ENCODE measurements at regions not wholly inside any gene's neighbourhood (a gene's known extent, or its start where the extent isn't known, plus 50 kb on each side); places are given as distances from the start of the nearest gene placed in this dataset.

DNA sequence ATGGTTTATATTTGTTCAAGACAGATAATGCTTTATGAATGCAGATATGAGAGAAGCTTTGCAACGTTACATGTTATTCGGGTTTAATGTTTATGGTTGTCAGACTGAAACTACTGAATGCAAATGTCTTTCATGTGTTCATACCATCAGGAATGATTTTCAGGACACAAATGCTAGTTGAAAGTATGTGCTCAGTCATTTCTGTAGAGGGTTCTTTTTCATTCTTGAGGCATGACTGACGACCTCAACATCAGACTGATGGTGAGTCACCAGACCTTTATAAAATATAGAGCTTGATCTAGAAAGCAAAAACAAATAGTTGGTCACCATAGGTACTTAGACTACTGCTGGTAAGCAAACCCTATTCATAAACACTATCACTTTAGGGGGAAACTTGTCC lies 287.3 kb upstream of the NUDT12 start:
- no peak for DNase-seq

DNA sequence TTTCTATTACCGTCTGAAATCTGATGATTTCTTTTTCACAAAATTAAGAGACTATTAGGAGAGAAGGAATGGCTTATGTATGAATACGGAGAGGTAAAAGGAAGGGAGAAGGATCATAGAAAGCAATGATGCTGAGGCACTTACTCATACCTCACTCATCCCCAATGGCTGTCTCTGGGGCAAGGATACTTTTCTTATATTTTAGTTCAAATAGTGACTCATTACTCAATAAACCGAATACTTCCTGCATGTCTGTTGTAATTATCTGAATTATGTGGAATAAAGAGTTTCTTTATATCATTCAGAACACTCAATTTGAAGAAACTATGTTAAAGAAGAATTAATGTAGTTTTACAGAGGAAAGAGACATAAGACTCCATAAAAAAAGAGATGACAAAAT lies 284.5 kb upstream of the NUDT12 start:
- no peak for DNase-seq

DNA sequence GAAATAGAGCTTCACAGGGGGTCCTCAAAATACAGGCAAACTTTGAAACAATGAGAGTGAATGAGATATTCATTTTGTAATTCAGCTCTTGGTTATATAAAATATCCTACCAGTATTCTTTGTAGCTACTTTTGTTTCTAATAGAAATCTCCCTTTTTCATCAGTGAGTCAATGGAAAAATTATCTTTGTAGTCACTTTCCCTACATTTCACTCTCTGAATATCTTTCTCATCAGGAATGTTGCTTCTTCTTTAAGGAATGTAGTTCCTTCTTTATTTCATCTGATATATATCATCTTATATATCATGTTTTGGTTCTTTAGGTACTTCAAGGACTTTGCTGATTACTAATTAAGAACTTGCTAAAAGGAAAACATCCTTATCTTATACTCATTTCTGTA lies 280.3 kb upstream of the NUDT12 start:
- DNase-seq: no peak

DNA sequence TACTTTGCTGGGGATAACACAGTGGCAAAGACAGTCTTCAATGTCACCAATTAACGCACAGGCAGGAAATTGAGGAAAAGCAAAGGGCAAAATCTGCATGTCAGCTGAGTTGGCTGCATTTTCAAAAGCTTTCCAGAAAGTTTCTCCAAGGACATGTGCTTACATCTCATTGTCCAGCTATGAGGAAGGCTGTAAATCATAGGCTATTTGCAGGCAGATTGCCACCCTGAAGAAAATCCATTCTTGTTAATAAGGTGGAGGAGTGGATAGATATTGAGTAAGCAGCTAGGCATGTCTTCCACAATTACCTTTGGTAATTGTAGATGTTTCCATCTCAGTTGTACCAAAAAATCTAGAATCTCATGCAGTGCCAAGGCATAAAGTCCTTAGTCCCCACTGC lies 278.0 kb upstream of the NUDT12 start:
- no peak for DNase-seq

DNA sequence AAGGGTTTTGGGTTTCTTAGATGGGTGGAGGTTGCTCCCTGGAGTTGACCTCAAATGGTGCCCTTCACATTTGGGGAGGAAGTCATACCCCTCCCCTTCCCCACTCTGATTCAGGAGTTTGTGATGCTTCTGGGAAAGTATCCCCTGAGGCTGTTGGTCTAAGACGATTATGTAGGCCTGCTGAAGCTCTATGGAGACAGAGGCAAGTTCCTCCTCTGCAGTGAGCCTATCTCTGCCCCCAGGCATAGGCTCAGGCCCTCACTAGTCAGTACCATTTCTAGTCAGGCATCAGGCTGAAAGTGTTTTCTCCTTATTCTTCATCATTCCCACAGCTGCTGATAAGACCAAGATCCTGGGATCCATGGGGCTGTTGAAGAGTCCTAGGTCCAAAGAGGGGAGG lies 271.6 kb upstream of the NUDT12 start:
- DNase-seq: no peak

DNA sequence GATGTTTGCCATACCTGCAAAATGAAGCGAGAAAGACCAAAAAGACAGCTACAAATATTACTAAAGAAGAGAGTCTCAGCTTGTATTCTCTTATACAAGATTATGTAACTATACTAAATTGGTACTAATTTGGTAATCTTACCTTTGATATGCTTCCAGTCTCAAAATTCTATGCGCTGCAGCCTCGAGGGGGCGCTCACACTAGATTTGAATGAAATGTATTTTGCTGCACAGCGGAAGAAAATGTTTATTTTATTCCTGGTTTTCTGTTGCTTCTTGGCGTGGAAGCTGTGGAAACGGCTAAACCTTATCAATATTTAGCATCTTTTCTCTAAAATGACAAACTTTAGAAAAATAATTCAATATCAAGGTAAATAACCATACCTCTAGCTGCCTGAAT lies 267.0 kb upstream of the NUDT12 start:
- peak; percentile 27 for DNase-seq

DNA sequence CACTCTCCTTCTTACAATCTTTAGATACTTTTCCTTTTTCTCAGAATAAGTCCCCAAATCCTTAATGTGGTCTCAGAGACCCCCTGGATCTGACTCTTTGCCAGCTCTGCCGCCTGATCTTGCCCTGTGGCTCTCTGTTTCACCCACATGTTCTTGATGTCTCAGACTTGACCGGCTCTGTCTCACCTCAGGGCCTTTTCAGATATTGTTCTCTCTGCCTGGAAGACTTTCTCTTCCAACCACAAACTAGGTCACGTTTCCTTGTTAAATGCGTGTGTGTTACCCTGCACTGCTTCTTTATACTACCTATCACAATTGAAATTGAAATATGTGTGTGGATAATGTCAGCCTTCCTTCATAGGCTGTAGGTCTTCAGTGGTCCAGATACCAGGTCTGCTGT lies 265.4 kb upstream of the NUDT12 start:
- DNase-seq: no peak

DNA sequence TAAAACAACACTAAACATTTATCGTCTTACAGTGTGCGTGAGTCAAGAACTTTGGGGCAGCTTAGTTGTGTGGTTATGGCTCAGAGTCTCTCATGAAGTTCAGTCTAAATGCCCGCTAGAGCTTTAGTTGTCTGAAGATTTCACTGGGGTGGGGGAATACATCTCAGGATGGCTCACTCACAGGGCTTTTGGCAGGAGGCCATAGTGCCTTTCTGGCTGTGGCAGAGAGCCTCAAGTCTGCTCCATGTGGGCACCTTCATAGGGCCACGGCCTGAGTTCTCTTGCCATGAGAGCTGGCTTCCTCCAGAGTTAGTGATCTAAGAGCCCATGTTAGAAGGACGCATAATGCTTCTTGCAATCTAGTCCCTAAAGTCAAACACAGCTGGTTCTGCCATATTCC lies 258.8 kb upstream of the NUDT12 start:
- peak; percentile 7 for DNase-seq

DNA sequence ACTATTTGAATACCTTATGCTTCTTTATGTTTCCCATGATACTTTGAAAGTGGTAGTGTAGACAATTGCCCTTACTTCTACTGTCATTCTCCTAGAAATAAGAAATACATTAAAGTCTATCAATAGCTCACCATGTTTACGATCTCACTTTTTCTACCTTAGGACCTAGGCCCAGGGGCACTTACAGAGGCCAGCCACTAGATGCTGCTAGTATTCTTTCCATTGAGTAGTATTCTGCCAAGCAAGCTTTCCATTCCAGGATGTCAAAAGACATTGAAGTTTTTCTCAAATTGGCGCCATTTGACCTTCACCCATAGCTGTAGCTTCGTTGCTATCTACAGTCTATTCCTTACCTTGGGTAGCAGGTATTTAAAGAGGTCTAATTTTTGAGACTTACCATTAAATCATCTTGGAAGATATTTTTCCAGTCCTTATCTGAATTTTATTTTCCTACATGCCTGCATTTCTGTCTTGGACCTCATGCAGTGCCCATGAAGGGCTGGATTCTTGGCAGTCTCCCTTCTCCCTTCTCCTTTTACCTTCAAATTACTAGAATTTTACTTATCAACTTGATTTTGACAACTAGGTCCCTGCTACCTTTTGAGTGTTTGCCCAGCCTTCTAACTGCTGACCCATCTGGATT lies 246.0 kb upstream of the NUDT12 start:
- DNase-seq: peak; percentile 70

DNA sequence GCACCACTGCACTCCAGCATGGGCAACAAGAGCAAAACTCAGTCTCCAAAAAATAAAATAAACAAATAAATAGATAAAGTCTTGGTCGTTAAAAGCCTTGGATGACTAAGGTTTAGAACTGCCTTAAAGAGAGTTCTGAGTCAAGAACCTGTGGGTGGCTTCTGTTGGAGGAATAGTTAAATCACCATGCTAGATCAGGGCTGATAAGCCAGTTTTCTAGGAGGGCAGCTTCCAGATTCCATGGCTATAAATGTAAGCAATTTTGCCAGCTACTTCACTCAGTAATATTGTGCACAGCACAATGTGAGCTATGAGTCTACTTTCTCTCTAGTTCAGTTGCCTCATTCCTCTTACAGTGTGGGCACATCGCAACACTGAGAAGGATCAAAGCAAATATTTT lies 242.1 kb upstream of the NUDT12 start:
- DNase-seq: no peak

DNA sequence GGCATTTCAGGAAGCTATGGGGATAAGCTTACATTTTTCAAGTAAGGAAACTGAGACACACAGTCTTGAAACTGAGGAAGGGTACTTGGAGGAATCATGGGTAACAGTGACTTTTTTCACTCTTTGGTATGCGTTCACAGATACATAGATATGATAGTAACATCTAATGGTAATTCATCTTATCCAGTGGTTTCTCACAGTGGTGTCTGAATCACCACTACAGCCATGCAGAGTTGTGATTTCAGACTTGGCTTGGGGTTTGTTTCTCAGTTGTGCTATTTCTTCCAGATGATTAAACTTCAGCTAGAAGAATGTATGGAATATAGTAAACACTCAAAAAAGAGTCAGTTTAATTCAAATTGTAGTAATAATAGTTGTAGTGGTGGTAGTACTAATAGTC lies 239.1 kb upstream of the NUDT12 start:
- DNase-seq: no peak

DNA sequence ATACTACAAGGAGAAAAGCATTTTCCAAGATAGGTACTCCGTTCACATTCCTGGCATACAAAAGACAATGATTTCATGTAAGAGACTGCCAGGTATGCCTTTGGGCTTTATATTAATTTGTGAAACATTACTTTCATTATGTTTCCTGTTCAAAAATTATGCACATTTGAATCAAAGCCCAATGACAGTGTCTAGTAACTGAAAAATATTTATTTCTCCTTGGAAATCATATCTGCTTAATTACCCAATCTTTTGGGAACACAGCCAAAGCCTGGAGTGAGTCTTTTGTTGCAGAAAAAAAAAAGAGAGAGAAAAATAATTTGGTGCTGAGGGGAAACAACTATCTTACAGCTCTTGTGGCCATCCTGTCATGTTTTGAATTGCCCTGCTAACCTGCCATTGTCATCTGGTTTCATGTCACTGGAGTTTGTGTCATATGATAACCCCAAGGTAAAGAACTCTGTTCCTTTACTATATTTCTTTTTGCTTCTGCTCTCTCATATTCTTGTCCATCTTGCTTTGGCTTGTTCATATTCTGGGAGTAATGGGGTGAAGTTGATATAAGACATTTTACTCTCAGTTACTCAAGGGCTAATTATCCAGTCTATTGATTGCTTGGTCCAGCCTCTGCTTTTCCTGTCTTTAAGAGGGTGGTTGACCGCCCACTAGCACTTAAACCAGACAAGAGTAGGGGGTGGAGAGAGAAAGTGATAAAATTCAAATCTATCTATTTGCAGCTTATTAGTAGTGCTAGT lies 238.3 kb upstream of the NUDT12 start:
- DNase-seq: no peak

DNA sequence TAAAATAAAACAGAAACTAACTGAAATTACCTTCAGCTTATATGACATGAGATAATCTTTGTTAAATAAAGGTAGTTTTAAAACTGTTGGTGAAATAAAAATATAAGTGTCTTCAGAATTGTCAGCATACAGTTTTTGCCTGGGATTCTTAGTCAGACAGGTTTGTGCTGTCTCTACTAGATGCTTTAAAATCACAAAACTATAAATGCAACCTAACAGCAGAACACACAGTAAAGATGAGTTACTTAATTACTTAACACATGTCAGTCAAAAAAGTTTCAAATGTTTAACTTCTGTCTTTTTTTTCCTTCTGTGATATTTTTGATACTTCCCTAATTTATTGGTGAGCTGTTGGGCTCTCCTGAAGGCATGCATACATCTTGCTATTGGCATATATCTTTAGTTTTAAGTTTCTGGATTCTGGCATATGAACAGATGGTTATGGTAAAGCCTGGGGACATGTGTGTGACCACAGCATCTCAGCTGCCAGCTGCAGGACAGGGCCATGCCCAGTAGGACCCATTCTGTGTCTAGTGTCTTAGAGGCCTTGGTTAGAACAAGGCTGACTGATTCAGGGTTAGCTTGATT lies 231.1 kb upstream of the NUDT12 start:
- DNase-seq: no peak

DNA sequence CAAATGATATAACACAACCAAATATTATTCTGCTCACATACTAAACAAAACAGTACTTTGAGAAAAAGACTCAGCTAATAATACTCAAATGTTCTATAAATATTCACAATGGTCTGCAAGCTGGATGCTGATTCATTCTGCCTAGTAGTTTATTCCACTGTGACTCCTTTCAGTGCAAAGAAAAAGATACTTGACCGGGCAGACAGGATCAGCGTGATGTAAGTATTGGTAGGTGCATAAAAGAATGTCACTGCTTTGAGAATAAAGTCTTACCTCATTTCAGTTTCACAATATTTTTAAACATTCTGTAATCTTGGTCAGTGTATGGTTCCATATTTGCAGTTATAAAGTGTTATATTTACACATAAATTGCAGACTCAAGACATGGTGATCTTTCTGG lies 223.0 kb upstream of the NUDT12 start:
- no peak for DNase-seq

DNA sequence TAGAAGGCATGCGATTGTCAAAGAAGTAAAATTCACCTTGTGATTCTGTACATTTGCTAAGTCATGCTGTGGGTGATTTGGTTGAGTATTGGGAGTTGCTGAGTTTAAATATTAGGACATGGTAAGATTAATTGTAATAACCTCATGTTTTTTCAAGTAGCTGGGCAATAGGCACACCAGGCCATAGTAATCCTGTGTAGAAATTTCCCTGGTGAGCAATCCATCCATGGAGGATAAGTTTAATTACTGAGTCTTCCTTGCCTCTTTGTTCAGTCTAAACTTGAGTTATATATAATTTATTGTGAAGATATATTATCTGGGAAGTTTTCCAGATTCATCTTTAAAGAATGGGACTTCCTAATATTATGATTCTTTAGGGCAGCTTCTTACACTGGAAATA lies 221.1 kb upstream of the NUDT12 start:
- no peak for DNase-seq

DNA sequence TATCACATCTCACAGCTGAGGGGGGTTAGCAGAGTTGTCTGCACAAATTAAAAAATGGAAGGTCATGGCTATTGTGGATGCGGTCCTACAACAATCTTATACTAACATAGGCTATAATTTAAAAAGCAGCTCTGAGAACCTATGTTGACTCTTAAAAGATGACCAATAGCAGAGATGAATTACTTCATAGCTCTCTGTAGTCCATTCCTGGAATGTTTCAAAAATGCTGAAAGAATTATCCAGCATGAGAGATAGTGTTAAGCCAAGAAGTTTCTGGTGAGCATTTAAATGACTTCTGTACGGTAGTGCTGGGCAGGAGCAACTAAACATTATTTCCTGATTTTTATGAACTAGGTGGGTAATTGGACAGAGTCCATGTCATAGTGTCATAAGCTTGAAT lies 218.2 kb upstream of the NUDT12 start:
- DNase-seq: no peak

DNA sequence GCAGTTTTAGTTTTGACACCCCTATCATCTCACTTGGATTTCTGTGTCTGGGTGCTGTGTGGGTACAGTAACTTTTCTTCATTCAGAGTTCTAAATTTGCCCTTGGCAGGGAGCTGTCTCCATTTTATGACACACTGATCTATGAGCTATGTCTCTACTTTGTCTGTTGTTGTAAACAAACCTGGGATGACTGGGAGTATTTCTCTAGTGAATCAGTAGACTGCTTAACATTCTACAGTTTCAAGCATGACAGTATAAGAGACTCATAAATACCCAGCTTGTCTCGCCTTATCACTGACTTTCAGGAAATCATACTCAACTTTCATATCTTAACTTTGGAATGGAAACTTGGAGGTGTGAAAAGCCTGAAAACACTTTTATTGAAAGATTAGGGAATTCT lies 212.1 kb upstream of the NUDT12 start:
- DNase-seq: no peak

DNA sequence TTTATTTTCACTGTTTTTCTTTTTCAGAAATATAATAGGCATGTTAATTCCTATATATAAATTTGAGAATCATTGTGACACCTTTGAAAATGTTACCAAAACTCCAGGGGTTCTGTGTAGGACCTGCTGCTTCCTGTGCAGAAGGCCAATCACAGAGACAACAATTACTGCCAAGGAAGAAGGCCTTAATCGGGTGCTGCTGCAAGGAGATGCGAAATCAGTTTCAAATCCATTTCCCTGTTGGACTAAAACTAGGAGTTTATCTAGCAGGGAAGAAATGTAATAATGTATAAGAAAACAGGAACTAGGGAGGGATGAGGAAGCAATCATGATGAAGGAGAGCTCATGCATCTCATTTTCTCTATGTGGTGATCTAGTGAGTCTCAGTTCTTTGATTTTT lies 209.7 kb upstream of the NUDT12 start:
- no peak for DNase-seq

DNA sequence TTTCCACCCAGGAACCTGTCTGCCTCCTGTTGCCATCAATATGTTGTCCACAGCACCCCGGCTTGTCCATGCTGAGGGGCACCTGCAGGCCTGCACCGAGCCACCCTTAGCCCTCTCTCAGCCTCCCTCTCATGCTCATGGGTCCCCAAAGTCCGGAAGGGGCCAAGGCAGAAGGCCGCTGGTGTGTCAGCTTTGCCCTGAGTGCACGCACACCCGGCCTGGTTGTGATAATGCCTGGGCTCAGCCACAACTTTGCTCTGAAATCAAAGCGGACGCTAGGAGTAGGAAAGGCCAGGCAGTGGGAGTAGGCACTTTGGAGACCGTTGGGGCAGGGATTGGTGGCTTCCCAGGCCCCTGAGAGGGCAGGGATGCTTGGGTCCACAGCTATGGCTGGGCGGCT lies 201.8 kb upstream of the NUDT12 start:
- DNase-seq: no peak

DNA sequence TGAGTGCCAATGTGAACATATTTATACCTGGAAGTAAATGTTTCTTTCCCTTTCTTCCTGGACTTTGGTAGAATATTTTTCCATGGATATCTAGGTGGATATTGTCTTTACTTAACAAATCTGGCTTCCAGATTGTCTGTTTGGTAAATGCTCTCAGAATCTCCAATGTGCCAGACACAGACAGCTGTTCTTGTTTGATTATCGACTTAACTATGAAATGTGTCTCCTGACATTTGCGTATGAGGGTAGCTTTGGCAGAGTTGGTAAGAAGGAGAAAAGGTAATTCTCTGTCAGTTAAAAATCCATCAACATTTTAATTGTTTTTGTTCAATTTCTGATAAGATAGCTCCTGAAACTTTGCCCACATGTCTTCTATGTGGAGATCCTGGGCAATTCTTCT lies 196.4 kb upstream of the NUDT12 start:
- no peak for DNase-seq

DNA sequence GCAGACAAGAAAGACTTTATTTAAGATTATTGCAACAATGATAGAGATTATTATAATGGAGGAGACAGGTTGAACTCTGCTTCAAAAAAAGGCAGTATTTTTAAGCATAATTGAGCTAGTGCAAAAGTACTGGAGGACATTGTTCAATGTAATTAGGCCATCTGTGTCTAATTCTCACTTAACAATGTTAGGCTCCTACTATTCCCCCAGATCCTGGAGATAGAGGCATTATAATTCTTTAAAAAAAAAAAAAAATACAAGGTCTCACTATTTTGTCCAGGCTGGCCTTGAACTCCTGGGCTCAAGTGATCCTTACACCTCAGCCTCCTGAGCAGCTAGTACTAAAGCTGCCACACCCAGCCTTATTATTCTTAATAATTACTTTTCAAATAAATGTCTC lies 193.4 kb upstream of the NUDT12 start:
- DNase-seq: no peak

DNA sequence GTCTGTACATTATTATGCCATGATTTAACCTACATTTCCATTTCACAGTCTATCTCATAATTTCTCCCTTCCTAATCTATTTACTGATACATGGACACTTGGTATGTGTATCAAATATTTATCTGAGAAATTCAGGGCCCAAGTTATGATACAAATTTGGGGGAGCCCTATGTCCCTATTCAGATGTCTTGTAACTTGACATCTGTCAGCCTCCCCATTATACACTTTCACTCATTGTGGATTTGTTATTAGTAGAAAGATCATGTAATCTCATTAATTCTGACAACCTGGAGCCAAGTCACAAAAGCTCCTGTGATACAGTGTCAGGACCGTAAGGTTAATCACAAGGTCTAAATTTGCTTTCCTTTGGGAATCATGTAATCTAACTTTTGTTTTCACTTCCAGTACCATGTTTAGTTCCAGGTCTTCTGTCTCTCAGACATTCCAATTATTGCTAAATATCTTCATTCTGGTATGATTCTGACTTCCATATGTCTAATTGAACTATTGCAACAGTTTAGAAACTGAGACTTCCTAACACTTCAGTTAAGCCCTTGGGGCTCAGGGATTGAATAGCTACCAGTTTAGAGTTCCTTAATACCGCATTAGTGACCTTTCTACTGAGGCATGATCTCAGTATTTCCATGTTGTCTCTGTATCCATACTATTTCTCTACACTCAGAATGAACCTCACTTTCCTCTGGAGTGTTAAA lies 182.9 kb upstream of the NUDT12 start:
- no peak for DNase-seq

DNA sequence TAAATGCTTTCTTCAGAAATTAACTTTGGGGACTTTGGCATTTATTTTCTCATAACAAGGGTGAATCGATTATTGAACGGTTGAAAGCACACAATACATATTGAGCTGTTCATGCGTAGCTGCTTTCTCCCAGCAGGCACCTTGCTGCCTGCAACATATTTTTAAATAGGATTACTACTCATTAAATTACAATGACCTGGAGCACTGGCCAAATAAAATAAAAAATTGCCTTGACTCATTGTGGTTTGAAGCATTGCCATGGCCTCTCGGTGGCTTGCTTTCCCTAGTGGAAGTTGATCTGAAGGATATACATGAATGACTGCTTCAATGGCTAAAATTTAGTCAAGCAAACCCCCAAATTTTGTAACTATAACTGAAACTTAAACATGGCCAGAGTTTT lies 181.6 kb upstream of the NUDT12 start:
- no peak for DNase-seq

DNA sequence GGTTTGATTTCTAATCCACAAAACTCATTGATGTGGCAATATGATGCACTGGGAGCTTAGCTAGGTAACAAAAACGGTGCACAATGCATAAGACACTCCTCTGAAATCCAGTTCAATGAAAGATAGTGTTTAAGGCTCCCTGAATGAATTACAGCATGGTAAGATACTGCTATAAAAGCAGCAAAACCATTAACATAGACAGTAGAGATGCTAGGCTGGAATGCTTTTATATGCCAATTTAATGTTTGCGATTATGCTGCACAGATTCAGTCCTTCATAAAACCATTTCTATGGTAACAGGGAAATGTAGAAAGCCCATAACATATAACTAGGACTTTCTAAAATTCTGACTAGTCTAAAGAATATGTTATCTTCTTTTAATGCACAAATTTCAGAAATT lies 180.8 kb upstream of the NUDT12 start:
- DNase-seq: no peak

All from RPMI8226 (cell line).